OCI-LY3 (cell line): ENCODE measurements at regions not wholly inside any gene's neighbourhood (a gene's known extent, or its start where the extent isn't known, plus 50 kb on each side); places are given as distances from the start of the nearest gene placed in this dataset.

Experiments used
- EZH2phosphoT487 ChIP-seq: fragments of 200-600 bp; shearing (Covaris generic); IDR thresholded peaks from 2 replicates; pipeline ENCODE4 v1.6.1; 2018; ENCODE audit warnings: antibody characterized with exemption, mixed run types, low read depth
- TF ChIP-seq, protein P1 (sequence below): fragments of 200-600, 300-600 bp; sonication (generic); IDR thresholded peaks from 2 replicates; pipeline ENCODE4 v1.5.1; 2014; ENCODE audit warnings: antibody characterized with exemption, low read length, low read depth

DNA sequence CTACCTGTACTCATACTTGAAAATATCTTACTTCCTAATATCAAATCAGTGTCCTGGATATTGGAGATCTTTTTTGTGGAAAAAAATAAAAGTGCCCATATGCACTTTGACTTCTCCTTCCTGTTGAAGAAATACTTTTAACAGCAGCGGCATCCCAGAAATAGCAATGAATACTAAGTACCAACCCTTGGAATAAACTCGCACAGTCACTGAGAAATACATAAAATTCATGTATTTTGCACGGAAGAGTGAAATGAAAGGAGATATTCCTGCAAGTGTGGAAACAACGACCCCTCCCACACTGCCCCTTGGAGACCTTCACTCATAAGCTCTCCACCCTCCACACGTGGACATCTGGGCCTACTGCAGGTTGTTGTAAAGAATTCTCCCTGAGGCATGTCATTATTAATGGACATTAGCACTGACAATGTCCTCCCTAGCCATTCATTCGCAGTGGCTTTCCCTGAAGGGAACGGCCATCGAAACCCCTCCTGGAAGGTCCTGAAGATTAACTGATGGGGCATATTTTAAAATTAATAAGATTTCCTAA lies 407.6 kb upstream of the PFKP start:
- TF ChIP-seq, protein P1, sequence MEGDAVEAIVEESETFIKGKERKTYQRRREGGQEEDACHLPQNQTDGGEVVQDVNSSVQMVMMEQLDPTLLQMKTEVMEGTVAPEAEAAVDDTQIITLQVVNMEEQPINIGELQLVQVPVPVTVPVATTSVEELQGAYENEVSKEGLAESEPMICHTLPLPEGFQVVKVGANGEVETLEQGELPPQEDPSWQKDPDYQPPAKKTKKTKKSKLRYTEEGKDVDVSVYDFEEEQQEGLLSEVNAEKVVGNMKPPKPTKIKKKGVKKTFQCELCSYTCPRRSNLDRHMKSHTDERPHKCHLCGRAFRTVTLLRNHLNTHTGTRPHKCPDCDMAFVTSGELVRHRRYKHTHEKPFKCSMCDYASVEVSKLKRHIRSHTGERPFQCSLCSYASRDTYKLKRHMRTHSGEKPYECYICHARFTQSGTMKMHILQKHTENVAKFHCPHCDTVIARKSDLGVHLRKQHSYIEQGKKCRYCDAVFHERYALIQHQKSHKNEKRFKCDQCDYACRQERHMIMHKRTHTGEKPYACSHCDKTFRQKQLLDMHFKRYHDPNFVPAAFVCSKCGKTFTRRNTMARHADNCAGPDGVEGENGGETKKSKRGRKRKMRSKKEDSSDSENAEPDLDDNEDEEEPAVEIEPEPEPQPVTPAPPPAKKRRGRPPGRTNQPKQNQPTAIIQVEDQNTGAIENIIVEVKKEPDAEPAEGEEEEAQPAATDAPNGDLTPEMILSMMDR = no peak
- TF ChIP-seq EZH2phosphoT487 = no peak
